ENCODE measurements at regions not wholly inside any gene's neighbourhood (a gene's known extent, or its start where the extent isn't known, plus 50 kb on each side); places are given as distances from the start of the nearest gene placed in this dataset.
"Not testable (repeated sequence)": the region's sequence is repeated elsewhere in the genome, so short reads cannot be mapped to it uniquely, and the experiment has no call there.

- DNase-seq (ENCODE audit: extremely low spot score, unreplicated experiment), result no peak
- TF ChIP-seq CTCF (IDR thresholded peaks at IDR 0.05), result no peak
- Mint-ChIP-seq H3K4me3 (ENCODE audit: unreplicated experiment) (no peak overlapping the region), H3K4me1 (ENCODE audit: unreplicated experiment) (no peaks in the 10 kb centered on the region), H3K27me3 (ENCODE audit: unreplicated experiment) (peaks cover under 1% of the 10 kb centered on the region), H3K27ac (ENCODE audit: unreplicated experiment) (no peak overlapping the region), H3K36me3 (ENCODE audit: unreplicated experiment) (peaks cover 2% of the 10 kb centered on the region), H3K9me3 (ENCODE audit: unreplicated experiment) (no peaks in the 10 kb centered on the region)
Measured at GRCh38 chr1:109840011-109840629, 70.5 kb upstream of the CSF1 start.

GRCh38 chr1:109839276-109839675 lies 71.4 kb upstream of the CSF1 start:
- not testable (repeated sequence) for H3K27ac Mint-ChIP-seq (ENCODE audit: unreplicated experiment); H3K36me3 Mint-ChIP-seq (ENCODE audit: unreplicated experiment); DNase-seq (ENCODE audit: extremely low spot score, unreplicated experiment); H3K4me3 Mint-ChIP-seq (ENCODE audit: unreplicated experiment); H3K9me3 Mint-ChIP-seq (ENCODE audit: unreplicated experiment); H3K27me3 Mint-ChIP-seq (ENCODE audit: unreplicated experiment); H3K4me1 Mint-ChIP-seq (ENCODE audit: unreplicated experiment)

- DNase-seq (ENCODE audit: extremely low spot score, unreplicated experiment), result no peak
- Mint-ChIP-seq H3K27ac (ENCODE audit: unreplicated experiment) (no peak overlapping the region), H3K27me3 (ENCODE audit: unreplicated experiment) (peaks cover 6% of the 10 kb centered on the region), H3K4me1 (ENCODE audit: unreplicated experiment) (no peaks in the 10 kb centered on the region), H3K9me3 (ENCODE audit: unreplicated experiment) (no peaks in the 10 kb centered on the region), H3K4me3 (ENCODE audit: unreplicated experiment) (no peak overlapping the region), H3K36me3 (ENCODE audit: unreplicated experiment) (no peaks in the 10 kb centered on the region)
- TF ChIP-seq CTCF (IDR thresholded peaks at IDR 0.05), result no peak
Measured at GRCh38 chr1:109838838-109839240, 71.8 kb upstream of the CSF1 start.

GRCh38 chr1:109837852-109838570 lies 72.6 kb upstream of the CSF1 start:
- H3K9me3 Mint-ChIP-seq (ENCODE audit: unreplicated experiment), result no peaks in the 10 kb centered on the region
- H3K4me1 Mint-ChIP-seq (ENCODE audit: unreplicated experiment), result peaks cover 3% of the 10 kb centered on the region
- peak; percentile 17 for DNase-seq (ENCODE audit: extremely low spot score, unreplicated experiment)
- H3K36me3 Mint-ChIP-seq (ENCODE audit: unreplicated experiment), result no peaks in the 10 kb centered on the region
- H3K4me3 Mint-ChIP-seq (ENCODE audit: unreplicated experiment), result no peak overlapping the region
- no peak overlapping the region for H3K27ac Mint-ChIP-seq (ENCODE audit: unreplicated experiment)
- no peak for TF ChIP-seq CTCF (IDR thresholded peaks at IDR 0.05)
- peaks cover 6% of the 10 kb centered on the region for H3K27me3 Mint-ChIP-seq (ENCODE audit: unreplicated experiment)

GRCh38 chr1:109835645-109836044 lies 71.9 kb upstream of the EPS8L3 start:
- not testable (repeated sequence) for H3K36me3 Mint-ChIP-seq (ENCODE audit: unreplicated experiment); H3K9me3 Mint-ChIP-seq (ENCODE audit: unreplicated experiment); H3K27me3 Mint-ChIP-seq (ENCODE audit: unreplicated experiment); H3K4me3 Mint-ChIP-seq (ENCODE audit: unreplicated experiment); H3K27ac Mint-ChIP-seq (ENCODE audit: unreplicated experiment); H3K4me1 Mint-ChIP-seq (ENCODE audit: unreplicated experiment); DNase-seq (ENCODE audit: extremely low spot score, unreplicated experiment)

- Mint-ChIP-seq H3K36me3 (ENCODE audit: unreplicated experiment) (no peaks in the 10 kb centered on the region), H3K9me3 (ENCODE audit: unreplicated experiment) (no peaks in the 10 kb centered on the region), H3K4me1 (ENCODE audit: unreplicated experiment) (peaks cover 3% of the 10 kb centered on the region), H3K27ac (ENCODE audit: unreplicated experiment) (no peak overlapping the region), H3K4me3 (ENCODE audit: unreplicated experiment) (no peak overlapping the region), H3K27me3 (ENCODE audit: unreplicated experiment) (peaks cover 6% of the 10 kb centered on the region)
- DNase-seq (ENCODE audit: extremely low spot score, unreplicated experiment), result no peak
- no peak for TF ChIP-seq CTCF (IDR thresholded peaks at IDR 0.05)
Measured at GRCh38 chr1:109834951-109835350, 71.2 kb upstream of the EPS8L3 start.
